ENCODE measurements at regions not wholly inside any gene's neighbourhood (a gene's known extent, or its start where the extent isn't known, plus 50 kb on each side); places are given as distances from the start of the nearest gene placed in this dataset.
"Not testable (repeated sequence)": the region's sequence is repeated elsewhere in the genome, so short reads cannot be mapped to it uniquely, and the experiment has no call there.

DNA sequence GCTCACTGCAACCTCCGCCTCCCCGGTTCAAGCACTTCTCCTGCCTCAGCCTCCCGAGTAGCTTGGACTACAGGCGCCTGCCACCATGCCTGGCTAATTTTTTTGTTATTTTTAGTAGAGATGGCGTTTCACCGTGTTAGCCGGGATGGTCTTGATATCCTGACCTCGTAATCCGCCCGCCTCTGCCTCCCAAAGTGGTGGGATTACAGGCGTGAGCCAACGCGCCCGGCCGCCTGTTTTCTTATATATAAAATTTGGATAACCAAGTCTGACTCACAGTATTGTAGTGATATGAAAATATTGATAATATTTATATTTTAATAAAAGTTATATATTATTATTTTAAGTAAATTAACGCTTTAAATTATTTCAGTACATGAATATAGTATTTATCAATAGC lies 1821.7 kb downstream of the BRINP3 start:
- not testable (repeated sequence) for DNase-seq

DNA sequence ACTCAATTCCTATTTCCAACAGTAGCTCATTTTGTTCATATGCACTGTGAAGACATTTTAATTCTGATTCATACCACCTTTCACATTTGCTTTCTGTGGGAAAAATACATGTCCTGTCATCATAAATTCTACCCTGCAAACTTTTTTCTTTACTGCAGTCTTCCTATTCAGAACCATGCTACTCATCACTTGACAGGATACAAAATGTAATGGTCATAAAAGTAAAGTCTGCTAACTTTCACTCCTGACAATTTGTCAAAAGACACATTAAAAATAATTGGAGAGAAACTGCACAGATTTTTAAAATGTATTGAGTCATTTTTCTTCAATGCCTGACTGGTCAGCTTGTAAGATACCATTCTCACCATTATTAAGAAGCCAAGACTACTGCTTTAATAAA lies 1817.1 kb downstream of the BRINP3 start:
- DNase-seq, result no peak

DNA sequence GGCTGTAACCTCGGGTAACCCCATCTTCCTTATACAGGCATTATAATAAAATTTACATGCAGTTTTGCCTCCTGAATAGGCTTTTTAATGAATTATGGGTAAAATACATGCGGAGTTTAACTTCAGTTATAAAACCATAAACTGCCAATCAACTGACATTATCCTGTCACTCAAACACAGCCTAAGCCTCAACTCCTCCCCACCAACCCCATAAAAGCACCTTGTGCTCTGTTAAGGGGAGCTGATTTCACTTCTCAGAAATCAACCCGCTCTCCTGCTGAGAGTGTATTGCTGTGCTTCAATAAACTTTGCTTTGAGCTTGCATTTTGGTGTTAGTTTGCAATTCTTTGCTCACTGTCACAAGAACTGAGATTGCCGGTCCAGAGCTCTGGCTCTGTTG lies 1812.2 kb downstream of the BRINP3 start:
- no peak for DNase-seq

DNA sequence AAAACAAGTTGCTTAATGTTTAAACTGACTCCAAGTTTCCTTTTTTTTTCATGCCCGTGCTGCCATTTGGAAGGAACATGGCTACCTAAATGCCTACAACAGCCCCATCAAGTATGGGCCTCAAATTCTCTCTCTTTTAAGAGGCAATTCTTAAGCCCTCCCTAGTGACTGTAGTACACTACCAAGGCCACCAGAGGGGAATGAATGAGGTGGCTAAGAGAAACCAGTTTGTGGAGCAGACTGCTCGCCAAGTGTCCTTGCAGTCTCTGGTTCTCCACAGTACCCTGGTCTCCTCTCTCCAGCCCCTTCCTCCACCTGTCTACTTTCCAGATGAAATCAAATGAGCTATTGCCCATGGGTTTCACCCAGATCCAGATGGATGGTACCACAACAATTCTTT lies 1809.6 kb downstream of the BRINP3 start:
- DNase-seq, result no peak

DNA sequence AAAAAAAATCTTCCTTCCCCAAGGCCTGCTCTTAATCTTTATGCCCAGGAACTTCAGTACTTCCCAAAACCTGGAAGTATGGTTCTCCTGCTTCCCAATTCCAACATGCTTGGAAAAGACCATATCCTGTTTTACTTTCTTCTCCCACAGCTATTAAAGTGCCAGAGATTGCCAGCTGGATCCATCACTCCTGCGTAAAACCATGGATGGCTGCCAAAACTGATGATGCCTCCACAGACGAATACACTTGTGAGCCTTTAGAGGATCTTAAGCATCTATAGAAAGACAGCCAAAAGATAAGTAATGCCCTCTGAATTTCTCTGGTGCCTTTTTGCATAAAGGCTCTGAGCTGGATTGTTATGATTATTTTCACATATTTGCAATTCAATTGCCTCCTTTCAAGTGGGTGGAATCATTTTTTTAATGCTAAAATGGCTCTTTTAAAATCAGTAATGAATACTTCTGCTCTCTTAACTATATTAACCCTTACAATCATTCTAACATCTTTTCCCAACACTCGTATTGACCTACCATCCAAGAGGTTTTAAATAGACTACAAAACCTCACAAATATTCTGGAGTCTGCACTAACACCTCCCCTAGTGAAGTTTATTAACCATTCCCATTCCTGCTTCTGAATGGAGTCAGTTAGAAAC lies 1807.8 kb downstream of the BRINP3 start:
- peak; percentile 16 for DNase-seq

DNA sequence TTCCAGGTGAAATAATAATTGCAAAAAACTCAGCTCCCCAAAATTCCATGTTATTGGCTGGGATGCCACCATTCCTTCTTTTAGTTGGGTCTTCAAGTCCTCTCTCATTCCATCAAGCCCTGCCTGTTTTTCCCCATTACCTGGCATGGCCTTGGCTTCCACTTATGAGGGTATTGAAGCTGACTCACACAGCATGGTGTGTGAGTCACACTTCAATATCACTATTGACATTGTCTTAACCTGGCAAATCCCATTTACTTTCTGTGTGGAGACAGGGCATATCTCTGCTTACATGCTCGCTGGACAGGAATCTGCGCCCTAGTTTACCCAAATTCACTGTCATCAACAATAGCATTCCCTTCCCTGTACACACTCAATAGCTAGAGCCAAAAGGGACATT lies 1806.8 kb downstream of the BRINP3 start:
- DNase-seq, result peak; percentile 4

DNA sequence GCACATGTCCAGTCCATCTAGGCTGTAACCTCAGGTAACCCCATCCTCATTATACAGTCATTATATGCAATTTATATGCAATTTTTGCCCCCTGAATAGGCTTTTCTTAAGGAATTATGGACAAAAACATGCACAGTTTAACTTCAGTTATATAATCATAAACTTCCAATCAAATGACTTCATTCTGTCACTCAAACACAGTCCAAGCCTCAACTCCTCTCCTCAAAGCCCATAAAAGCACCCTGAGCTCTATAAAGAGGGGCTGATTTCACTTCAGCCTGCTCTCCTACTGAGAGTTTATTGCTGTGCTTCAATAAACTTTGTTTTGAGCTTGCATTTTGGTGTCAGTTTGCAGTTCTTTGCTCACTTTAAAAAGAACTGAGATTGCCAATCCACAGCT lies 1805.5 kb downstream of the BRINP3 start:
- DNase-seq, result no peak

DNA sequence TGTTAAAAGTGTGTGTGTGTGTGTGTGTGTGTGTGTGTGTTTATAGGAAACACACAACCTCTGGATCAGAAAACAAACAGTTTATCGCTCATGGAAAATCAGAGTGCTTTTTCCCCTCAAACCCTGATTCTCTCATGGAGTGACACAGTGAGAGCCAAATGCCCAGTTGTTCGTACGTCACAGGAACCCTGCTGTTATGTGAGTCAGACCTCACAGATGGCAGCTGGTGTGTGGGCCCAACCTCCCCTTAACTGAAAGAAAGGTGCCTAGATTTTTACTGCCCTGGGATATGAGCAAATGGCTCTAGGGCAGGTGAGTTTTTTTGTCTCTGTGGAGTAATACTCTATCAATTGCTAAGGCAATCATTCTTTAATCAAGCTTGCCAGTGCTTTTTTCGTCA lies 1788.1 kb downstream of the BRINP3 start:
- peak; percentile 31 for DNase-seq

DNA sequence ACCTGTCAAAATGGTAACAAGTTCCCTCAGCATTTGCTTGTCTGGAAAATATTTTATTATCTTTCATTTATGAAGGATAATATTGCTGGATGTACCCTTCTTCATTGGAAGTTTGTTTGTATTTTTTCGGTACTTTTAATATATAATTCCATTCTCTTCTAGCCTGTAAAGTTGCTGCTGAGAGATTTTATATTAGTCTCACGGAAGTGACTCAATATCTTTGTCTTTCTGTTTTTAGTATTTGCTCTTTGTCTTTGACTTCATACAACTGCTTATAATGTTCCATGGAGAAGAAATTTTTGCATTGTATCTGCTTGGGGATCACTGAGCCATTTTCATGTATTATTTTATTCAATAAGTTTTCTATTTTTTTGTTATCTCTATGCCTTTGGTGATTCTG lies 1777.5 kb downstream of the BRINP3 start:
- no peak for DNase-seq

DNA sequence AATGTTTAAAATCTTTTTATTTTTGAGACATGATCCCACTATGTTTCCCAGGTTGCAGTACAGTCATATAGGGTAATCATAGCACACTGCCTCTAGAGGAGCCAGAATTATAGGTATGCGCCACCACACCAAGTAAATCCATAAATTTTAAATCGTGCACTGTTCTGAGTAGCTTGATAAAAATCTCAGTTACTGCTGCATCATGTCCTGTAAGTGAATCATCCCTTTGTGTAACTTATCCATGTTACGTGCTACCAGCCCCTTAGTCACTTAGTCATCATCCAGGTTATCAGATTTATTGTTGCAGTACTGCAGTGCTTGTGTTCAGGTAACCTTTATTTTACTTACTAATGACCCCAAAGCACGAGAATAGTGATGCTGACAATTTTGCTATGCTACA lies 1770.9 kb downstream of the BRINP3 start:
- DNase-seq, result peak; percentile 19

DNA sequence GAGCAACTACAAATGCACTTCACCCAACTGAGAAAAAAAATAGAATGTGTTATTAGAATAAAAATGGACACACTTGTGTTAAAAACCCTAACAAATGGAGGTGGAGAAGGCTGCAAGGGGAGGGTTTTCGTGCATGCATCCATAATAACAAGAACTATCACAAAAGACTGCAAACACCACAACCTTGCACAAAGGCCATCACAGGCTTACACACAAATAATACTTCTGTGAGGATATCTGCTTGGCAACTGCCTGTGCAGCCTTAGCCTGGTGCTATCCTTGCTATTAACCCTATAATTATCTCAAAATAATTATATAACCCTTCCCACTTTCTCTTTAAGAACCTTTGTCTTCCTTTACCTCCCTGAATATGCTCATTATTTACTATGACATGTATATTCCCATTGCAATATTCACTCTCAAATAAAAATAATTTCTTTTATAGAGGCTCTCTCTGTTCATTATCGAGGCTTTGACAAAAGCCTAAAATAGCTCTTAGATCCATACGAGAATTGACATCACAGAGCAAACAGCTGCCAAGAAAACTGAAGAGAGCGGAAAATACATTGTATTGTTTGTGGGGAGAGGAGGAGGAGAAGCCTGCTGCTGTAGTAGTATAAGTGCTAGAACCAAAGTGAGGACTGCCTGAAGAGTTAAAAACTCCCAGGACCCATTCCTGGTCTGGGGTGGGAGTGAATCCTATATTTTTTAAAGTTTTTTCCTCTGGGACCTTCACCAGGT lies 1768.7 kb downstream of the BRINP3 start:
- no peak for DNase-seq

DNA sequence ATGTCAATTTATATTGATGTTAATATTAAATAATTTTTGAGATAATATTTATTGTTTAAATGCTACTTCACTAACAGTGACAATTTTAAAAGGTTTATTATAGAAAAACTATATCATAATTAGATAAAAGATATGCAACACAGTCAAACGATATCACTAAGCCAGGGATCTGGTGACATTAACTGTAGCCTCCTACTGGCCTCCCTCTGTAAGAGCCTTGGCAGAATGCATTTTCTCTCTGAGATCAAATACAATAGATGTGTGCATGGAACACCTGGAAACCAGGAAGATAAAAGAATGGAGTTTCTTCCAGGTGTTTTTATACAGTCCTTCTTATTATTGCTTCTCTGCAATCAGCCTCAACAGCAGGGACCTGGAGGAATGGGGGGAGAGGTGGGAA lies 1762.1 kb downstream of the BRINP3 start:
- no peak for DNase-seq

DNA sequence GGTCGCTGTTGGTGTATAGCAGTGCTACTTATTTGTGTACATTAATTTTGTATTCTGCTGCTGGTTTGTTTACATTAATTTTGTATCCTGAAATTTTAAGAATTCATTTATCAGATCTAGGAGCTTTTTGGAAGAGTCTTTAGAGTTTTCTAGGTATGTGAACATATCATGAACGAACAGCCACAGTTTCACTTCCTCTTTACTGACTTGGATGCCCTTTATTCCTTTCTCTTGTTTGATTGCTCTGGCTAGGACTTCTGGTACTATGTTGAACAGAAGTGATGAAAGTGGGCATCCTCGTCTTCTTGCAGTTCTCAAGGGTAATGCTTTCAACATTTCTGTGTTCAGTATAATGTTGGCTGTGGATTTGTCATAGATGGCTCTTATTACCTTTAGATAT lies 1757.9 kb downstream of the BRINP3 start:
- DNase-seq, result no peak

DNA sequence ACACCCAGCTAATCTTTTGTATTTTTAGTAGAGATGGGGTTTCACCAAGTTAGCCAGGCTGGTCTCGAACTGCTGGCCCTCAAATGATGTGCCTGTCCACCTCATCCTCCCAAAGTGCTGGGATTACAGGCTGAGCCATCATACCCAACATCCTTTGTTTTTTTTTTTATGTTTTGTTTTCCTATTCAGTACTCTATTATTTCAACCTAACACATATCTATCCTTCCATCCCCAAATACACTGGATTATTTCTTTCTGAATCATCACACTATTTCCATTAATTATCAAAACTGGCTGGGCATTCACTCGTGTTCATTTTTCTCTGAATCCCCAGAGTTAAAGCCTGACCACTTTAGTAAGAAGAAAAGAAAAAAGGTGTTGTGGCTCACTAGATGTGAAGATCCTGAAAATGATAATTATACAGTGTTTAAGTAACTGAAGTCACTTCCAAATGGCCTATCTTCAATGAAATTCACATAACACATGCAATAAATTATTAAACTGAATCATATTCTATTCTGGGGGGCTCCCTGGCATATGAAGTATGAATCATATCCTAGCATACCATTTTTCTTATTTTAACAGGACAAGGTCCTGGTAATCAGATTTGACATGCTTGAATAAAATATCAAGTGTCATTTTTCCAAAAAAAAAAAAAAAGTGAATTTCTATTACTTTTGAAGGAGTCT lies 1754.2 kb downstream of the BRINP3 start:
- peak; percentile 22 for DNase-seq

DNA sequence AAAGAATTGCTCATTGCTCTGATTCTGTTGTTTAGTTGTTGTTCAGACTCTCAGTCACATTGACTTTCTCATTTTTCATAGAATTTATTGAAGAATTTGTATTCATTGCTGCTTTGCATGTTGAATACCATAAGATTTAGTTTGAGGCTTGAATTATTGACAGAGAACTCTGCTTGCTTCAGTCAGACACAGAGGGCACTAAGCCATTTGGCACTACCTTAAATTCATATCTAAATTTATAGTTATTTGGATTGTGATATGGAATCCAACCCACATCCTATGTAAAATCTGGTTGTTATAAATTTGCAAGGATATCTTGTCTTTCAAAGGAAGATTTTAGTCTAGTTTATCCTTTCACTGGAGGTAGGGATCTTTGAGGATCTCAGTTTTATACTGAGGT lies 1748.6 kb downstream of the BRINP3 start:
- no peak for DNase-seq

DNA sequence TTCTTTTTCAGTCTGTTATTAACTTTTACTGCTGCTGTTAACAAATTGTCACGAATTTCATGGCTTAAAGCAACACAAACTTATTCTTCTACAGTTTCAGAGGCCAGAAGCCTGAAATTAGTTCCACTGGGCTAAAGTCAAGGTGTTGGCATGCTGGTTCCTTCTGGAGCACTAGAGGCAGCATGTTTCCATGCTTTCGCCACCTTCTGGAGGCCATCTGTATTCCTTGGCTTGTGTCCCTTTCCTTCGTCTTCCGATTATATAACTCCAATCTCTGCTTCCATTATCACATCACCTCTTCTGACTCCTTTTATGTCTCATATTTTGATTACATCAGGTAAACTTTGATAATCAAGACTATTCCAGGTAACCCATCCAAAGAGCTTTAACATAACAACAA lies 1742.1 kb downstream of the BRINP3 start:
- DNase-seq, result no peak

DNA sequence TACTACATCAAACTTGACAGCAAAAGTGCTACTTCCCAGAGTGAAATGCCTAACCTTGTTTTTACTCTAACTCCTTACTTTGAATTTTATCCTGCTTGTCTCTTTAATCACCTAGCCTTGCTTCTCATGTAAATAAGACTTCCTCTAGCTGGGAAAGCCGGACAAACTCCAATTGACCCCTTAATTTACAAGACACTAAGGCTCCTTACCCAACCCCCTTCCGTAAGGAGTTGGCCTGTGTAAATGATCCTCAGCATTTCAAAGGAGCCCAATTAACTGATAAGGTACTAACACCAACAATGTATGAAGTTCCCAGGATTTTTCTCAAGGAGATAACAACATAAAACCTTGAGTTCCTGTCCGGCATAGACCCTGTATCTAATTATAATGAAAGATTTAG lies 1728.4 kb downstream of the BRINP3 start:
- DNase-seq, result not testable (repeated sequence)

DNA sequence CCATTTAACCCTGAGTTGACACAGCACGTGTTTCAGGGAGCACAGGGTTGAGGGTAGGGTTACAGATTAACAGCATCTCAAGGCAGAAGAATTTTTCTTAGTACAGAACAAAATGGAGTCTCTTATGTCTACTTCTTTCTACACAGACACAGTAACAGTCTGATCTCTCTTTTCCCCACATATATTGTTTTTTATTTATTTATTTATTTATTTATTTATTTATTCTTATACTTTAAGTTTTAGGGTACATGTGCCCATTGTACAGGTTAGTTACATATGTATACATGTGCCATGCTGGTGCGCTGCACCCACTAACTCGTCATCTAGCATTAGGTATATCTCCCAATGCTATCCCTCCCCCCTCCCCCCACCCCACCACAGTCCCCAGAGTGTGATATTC lies 1725.6 kb downstream of the BRINP3 start:
- not testable (repeated sequence) for DNase-seq

DNA sequence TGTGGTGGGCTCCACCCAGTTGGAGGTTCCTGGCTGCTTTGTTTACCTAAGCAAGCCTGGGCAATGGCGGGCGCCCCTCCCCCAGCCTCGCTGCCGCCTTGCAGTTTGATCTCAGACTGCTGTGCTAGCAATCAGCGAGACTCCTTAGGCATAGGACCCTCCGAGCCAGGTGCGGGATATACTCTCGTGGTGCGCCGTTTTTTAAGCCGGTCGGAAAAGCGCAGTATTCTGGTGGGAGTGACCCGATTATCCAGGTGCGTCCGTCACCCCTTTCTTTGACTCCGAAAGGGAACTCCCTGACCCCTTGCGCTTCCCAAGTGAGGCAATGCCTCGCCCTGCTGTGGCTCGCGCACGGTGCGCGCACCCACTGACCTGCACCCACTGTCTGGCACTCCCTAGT lies 1719.9 kb downstream of the BRINP3 start:
- not testable (repeated sequence) for DNase-seq

DNA sequence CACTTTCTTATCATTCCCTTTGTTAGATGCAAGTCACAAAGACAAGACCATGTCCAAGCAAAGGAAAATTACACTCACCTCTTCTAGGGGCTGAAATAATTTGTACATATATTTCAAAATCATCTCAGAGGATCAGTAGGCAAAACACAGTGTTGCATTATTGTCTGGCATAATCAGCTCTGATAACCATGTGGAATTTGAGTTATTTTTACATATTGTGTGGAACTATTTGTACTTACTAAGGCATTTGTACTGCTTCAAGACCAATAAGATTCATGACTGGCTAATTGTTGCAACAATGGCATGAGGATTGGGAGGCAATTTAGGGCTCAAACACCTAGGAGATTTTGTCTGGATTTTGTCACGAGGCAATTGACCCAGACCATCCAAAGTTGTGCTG lies 1716.4 kb downstream of the BRINP3 start:
- DNase-seq, result no peak

DNA sequence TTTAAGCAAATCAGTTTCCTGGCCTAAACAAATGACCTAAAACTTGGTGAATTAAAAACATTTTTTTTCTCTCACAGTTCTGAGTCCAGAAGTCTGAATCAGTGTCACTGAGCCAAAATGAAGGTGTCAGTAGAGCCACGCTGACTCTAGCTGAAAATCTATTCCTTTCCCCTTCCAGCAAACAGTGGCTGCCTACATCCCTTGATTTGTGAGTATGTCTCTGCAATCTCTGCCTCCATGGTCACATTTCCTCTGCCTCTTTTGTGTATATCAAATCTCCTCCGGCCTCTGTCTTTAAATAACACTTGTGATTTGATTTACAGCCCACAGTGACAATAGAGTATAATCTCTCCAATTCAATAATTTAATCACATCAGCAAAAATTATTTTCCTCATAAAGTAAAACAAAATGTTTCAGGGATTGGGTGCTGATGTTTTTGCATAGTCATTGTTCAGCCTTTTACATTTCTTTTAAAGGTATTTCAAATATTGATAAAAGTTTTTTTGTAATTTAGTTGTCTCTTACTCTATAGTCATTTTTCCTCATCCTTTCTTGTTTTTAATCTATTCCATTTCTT lies 1715.4 kb downstream of the BRINP3 start:
- no peak for DNase-seq

DNA sequence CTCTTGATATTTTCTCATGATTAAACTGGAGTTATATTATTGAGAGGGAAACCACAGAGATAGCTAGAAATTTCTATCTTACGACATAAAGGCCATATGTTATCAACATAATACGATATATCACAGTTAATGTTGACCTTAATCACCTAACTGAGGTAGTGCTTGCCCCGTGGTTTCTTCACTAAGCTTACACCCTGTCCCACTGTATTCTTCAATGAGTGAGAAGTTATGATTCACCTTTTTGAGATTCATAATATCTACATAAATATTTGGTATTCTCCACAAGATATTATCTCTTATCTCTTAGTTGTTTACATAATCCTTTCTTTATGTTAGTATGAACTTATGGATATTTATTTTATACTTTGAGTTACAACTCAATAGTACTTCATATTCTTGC lies 1714.1 kb downstream of the BRINP3 start:
- DNase-seq, result no peak

DNA sequence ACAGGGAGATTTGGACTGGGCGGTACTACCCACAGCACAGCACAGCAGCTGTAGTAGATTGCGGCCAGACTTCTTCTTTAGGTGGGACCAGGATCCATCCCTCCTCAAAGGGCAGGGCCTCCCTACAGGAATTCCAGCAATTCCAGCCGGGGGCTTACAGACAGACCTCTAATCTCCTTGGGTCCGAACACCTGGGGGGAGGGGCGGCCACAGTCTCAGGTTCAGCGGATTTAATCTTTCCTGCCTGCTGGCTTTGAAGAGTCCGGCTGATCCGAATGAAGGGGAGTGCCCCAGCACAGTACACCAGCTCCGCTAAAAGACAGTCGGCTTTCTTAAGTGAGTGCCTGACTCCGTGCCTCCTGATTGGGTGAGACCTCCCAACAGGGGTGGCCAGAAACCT lies 1708.5 kb downstream of the BRINP3 start:
- DNase-seq, result no peak

DNA sequence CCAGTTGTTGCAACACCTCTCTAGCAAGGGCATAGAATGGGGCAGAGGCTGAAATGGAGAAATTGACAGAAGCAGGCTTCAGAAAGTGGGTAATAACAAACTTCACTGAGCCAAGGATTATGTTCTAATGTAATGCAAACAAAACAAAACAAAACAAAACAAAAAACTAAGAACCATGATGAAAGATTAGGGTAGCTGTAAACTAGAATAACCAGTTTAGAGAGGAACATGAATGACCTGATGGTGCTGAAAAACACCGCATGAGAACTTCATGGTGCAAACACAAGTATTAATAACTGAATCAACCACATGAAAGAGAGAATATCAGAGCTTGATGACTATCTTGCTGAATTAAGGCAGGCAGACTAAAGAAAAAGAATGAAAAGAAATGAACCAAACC lies 1707.7 kb downstream of the BRINP3 start:
- no peak for DNase-seq

Measured in fibroblast of skin of back (primary cell).